GM12872 (cell line): ENCODE measurements at regions not wholly inside any gene's neighbourhood (a gene's known extent, or its start where the extent isn't known, plus 50 kb on each side); places are given as distances from the start of the nearest gene placed in this dataset.

Experiments used
- CTCF ChIP-seq: IDR thresholded peaks from 3 replicates; pipeline ENCODE4 v1.5.1; 2011; ENCODE audit warnings: low read depth, mild to moderate bottlenecking, low read length, moderate library complexity; ENCODE audit not compliant: insufficient read depth

GRCh38 chr3:64393193-64393592, 167.9 kb upstream of the PRICKLE2 start:
- no peak for TF ChIP-seq CTCF

GRCh38 chr3:64392001-64392400, 166.7 kb upstream of the PRICKLE2 start:
- TF ChIP-seq CTCF: no peak

- no peak for TF ChIP-seq CTCF
Measured at GRCh38 chr3:64390893-64391292, 165.6 kb upstream of the PRICKLE2 start.

- TF ChIP-seq CTCF: no peak
Measured at GRCh38 chr3:64388886-64389285, 163.6 kb upstream of the PRICKLE2 start.

- no peak for TF ChIP-seq CTCF
Measured at GRCh38 chr3:64387688-64388087, 162.4 kb upstream of the PRICKLE2 start.

- TF ChIP-seq CTCF: no peak
Measured at GRCh38 chr3:64385277-64385676, 160.0 kb upstream of the PRICKLE2 start.

GRCh38 chr3:64384561-64384960, 159.3 kb upstream of the PRICKLE2 start:
- TF ChIP-seq CTCF: no peak

- no peak for TF ChIP-seq CTCF
Measured at GRCh38 chr3:64382153-64382552, 156.9 kb upstream of the PRICKLE2 start.
